ENCODE measurements at regions not wholly inside any gene's neighbourhood (a gene's known extent, or its start where the extent isn't known, plus 50 kb on each side); places are given as distances from the start of the nearest gene placed in this dataset.

DNA sequence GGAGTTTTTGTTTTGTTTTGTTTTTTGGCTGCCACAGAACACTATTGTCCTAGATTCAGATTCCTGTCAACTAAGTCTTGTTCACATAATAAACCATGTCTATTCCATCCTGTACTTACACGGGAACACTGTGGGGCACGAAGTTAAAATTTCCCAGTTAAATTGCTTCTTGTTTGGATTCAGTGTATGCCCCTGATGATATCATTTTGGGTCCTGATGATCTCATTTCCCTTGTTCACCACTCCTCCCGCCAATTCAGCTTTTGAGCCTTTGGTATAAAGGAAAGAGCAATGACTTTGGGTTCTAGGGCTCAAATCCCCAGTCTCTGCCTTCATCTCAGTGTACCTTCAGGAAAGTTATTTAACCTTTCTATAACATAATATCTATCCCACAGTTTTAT is 333.5 kb downstream of the FBXW7 start:
- TF ChIP-seq EZH2 (IDR thresholded peaks at IDR 0.05; ENCODE audit: insufficient read depth, poor library complexity, severe bottlenecking) = no peak
- no peak for TF ChIP-seq EZH2phosphoT487 (IDR thresholded peaks at IDR 0.05; ENCODE audit: insufficient read depth, low read depth)

All from GM23248 (cell line).